ENCODE measurements at regions not wholly inside any gene's neighbourhood (a gene's known extent, or its start where the extent isn't known, plus 50 kb on each side); places are given as distances from the start of the nearest gene placed in this dataset.

DNA sequence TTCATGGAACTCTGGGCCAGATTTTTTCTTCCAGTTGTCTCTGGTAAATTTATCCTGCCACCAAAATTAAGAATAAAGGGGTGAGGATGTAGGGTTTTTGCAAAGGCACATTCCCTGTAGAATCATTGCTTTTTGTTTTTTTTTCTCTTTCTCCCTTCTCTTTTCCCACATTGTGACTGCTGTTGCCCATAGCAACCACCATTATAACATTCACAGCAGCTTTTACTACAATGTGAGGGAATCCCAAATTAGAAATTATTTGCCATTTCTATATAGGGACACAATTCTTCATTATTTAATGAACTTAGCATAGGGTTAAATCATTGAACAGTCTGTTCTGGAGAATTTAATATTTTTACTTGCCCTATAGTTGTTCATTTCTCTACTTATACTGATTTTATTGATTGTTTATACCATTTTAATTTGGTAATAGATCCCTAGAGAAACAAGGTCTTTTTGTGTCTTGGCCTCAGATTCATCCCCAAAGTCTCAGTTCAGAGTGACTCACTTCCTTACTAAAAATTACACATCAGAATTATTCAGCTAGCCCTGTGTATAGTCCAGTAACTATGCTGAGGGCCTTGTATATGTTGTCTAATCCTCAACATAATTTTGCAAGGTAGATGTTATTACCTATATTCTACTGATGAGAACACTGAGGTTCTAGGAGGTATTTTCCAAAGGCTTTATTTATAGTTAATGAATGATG lies 80.8 kb upstream of the ANK2 start:
- no peak for DNase-seq (ENCODE audit: extremely low read depth in 1 of 11, low read depth in 9 of 11, low spot score in 4 of 11)

DNA sequence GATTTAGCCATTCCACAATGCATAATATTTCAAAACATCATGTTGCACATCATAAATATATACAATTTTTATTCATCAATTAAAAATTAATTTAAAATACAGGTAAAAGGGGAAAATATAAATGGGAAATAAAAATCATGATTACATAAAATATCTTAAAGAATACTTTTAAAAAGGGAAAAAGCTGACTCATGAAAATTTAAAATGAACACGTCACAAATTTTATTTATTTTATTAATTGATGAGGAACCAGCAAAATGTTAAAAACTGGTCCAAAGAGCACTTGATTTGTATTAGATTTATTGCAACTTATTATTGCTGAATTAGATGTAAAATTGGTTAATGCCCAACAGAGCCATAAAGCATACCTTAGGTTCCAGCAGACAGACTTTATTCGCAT lies 78.5 kb upstream of the ANK2 start:
- no peak for DNase-seq (ENCODE audit: extremely low read depth in 1 of 11, low read depth in 9 of 11, low spot score in 4 of 11)

DNA sequence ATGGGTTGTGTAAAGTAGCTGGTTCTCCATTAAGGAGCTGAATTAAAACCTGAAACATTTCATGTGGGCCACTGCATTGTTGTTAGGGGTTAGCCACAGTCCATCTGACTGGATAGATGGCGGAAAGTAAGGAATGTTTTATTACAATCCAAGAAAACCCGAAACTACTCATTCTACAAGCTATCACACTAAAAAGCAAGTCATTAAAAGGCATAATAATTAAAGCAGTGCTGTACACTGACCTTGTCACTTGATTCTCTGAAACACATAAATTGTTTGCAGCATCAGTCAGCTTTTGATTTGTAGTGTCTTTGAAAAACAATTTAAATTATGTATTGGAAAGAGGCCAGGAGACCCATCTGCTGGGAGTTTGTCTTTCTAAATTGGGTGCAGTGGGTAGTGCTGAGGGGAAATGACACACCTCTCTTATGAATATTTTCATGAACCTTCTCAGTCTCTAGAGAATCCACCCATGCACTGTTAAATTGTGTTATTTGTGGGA lies 75.7 kb upstream of the ANK2 start:
- no peak for DNase-seq (ENCODE audit: extremely low read depth in 1 of 11, low read depth in 9 of 11, low spot score in 4 of 11)

DNA sequence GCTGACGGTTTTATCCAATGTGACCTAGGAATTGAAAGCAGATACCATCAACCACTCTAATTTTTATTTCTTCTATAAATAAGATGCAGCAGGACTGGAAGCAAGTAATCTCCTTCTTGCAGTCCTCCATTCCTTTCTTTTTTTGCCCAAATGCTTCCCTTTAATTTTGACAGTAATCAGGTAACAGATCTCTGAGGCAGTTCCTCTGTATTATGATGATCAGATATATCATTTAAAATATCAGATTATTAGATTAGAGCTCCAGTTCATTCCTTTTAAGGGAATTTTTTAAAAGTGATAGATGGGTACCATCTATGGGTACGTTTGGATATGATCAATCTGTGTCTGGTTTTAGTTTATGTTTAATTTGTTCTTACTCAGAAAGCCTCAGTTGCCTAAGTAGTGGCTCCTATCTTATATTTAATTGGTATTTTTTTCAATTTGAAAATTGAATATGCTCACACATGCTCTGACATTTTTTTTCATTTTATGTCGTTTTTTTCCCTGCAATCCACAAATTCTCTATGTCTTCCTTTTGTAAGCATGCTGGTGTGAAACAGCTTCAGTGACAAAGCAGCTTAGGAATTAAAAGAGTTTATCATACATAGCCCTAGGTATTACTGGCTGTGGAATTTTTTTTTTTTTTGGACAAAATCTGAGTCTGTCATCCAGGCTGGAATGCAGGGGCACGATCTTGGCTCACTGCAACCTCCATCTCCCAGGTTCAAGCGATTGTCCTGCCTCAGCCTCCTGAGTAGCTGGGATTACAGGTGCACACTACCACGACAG lies 73.7 kb upstream of the ANK2 start:
- DNase-seq (ENCODE audit: extremely low read depth in 1 of 11, low read depth in 9 of 11, low spot score in 4 of 11) = no peak

DNA sequence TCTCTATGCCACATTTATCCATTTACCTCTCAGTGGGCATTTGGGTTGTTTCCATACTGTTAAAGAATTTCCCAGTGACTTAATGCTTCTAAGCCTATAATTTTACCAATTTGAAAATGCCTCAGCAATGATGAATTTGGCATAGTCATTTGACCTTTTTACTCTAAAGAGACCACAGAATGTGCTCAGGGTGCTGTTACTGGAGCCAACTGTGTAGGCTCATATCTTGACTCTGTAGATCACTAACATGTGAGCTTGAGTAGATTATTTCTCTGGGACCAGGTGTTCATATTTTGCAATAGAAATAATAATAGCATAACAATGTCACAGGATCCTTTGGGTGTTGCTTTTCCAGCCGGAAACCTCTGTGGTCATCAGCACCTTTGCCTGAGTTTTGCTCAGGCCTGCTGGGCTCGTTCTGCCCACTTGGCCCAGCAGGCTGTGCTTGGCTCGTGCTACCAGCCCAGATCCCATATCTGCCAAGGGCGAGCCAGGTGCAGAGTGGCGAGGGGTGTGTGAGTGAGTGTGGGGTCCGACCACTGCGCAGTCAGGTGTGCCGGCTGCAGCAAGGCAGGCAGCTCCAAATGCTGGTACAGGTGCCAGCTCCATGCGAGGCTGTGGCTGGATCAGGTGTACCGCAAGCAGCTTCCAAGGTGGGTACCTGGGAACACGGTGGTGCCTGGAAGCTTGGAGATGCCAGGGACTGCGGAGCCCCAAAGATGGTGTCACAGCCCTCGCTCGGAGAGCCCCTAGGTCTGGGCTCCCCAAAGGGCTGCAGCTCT lies 70.6 kb upstream of the ANK2 start:
- DNase-seq (ENCODE audit: extremely low read depth in 1 of 11, low read depth in 9 of 11, low spot score in 4 of 11) = no peak

DNA sequence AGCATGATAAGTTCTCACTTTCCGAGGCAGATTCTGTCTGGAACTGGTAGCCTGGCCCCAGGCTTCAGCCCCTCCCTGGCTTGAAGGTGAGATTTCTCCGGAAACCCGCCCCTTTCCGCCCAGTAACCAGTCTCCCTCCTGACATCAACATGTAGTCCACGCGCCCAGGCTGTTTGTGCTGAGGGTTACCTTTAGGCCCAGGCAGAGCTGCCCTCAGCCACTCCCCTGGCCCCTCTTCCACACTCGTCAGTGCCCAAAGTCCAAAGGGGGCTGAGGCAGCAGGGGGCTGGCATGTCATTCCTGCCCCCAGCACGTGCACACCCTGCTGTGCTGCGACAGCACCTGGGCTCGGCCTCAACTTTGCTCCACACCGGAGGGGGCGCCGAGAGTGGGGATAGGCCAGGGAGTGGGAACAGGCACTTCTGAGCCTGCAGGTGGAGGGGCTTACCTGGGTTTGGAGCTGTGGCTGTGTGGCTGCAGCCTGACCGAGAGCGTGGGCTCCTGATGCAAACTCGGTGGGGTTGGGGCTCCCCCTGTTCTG lies 69.5 kb upstream of the ANK2 start:
- no peak for DNase-seq (ENCODE audit: extremely low read depth in 1 of 11, low read depth in 9 of 11, low spot score in 4 of 11)

DNA sequence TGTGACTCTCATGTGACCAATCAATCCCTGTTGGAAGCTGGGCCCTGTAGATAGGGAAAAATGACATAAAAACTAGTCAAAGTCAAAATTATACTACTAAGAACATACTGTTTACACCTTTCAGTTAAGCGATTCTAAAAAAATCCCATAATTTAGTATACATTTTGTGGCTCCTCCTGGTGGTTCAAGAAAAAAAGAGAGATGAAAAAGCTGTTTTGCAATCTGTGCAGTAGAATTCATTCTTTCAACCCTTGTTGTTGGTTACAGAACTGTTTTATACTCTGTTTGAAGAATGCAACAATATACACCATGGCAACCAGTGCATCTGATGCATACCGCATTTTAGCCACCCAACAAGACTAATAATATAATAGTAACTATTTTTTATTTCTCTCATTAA lies 66.8 kb upstream of the ANK2 start:
- DNase-seq (ENCODE audit: extremely low read depth in 1 of 11, low read depth in 9 of 11, low spot score in 4 of 11) = no peak

DNA sequence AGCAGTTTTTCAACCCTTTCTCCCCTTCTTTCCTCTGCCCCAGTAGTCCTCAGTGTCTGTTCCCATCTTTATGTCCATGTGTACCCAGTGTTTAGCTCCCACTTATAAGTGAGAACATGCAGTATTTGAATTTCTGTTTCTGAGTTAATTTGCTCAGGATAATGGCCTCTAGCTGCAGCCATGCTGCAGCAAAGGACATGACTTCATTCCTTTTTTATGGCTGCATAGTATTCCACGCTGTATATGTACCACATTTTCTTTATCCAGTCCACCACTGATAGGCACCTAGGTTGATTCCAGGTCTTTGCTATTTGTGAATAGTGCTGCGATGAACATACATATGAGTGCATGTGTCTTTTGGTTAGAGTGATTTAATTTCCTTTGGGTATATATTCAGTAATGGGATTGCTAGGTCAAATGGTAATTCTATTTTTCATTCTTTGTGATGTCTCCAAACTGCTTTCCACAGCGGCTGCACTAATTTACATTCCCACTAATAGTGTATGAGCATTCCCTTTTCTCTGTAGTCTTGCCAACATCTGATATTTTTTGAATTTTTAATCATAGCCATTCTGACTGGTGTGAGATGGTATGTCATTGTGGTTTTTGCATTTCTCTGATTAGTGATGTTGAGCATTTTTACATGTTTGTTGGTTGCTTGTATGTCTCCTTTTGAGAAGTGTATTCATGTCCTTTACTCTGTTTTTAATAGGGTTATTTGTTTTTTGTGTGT lies 54.6 kb upstream of the ANK2 start:
- DNase-seq (ENCODE audit: extremely low read depth in 1 of 11, low read depth in 9 of 11, low spot score in 4 of 11) = no peak
